CD4-positive, alpha-beta T cell treated with Interferon gamma for 1 hour (primary cell): ENCODE measurements at regions not wholly inside any gene's neighbourhood (a gene's known extent, or its start where the extent isn't known, plus 50 kb on each side); places are given as distances from the start of the nearest gene placed in this dataset.

Experiments
- DNase-seq: peaks from one replicate; pipeline ENCODE4 v3.0.0-alpha.2; 2020

GRCh38 chr5:88984040-88984439 is 101.1 kb upstream of the MEF2C start:
- no peak for DNase-seq

- no peak for DNase-seq
These were observed 96.7 kb upstream of the MEF2C start for GRCh38 chr5:88979726-88980125.

GRCh38 chr5:88979244-88979643 is 96.3 kb upstream of the MEF2C start:
- no peak for DNase-seq

GRCh38 chr5:88976914-88977313 is 93.9 kb upstream of the MEF2C start:
- DNase-seq: no peak

DNA sequence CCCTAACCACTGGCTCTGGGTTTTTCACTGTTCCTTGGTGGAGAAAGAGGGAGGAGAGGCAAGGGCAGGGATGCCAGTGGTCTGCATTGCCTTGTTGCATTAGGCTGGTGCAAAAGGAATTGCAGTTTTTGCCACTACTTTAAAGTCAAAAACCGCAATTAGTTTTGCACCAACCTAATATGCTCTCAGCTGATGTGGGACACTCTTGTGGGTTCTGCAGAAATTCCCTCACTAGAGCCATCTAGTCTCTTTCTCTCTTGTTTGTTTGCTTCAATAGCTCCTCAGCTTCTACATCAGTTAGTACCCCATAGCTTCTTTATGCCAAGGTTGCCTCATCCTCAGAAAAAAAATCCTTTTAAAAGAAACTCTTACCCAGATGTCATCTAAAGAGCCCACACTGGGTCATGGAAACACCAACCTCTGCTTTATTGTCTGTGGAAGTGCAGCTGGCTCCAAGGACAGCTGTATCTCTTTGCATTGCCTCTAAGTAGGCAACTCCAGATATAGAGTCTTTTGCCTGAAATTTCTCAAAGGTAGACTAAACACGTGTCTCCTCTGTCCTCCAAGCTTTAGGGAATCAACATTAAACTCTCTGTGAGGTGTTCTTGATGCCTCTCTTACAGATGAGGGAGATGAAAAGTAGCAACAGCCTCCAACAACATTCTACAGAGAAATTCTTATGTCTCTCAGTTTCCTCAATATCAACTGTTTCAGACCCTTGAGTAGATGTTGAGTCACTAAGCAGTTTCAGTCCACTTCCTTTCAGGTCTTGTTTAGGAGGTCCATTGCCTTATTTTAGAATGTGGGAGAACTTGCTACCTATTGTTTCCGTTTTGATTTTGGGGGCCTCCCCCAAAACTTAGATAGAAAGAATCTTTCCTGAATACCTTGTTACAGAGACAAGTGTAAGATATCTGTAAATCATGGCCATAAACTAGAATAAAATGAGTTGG is 84.9 kb upstream of the MEF2C start:
- no peak for DNase-seq

DNA sequence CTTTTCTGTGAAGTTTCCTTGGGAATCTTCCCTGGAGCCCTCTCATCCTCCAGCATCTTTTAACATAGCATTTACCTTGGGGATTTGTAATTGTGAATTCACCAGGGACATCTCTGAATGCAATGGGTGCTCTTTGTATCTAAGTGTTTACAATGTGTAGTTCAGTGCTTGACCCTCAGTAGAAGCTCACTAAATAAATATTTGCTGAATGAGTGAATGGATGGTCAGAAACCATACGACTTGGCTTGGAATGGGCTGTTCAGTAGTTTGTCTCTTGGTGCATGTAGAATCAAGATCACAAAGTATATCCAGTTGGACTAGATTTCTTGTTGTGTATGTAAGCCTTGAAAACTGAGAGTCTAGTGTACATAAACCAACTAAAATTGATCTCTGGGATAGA is 81.8 kb upstream of the MEF2C start:
- DNase-seq: no peak

DNA sequence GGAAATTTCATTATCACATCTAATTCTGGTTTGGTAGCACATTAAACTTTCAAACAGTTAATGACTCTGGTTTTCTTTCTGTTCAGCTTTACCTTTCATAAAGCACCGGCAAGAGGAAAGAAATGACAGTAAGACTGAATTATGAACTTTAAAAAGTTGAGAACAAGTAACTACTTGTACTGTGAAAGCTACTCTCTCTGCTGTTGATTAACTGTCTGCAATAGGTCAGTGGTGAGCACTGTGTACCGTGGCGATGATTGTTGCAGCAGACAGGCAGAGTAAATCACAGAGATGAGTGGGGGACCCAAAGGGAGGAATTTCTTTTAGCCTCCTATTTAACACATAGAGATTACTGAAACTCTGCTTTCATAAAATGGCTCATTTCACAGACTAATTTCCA is 74.0 kb upstream of the MEF2C start:
- no peak for DNase-seq

DNA sequence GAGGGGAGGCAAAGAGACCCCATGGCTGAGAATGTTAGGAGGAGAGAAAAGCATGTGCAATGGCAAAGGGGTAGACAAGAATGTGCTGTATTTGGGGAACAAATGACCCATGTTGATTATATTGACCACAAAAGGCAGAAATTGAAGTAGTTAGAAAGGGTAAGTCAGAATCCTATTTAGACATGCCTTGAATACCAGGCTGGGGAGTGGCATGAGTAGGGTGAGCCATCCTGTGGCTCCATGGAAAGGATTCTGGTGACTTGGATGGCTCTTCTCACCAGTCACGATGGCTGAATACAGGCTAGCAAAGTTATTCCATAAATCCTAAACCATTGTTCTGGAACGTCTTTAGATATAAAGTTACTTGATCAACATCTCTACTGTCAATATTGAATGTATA is 73.4 kb upstream of the MEF2C start:
- no peak for DNase-seq

DNA sequence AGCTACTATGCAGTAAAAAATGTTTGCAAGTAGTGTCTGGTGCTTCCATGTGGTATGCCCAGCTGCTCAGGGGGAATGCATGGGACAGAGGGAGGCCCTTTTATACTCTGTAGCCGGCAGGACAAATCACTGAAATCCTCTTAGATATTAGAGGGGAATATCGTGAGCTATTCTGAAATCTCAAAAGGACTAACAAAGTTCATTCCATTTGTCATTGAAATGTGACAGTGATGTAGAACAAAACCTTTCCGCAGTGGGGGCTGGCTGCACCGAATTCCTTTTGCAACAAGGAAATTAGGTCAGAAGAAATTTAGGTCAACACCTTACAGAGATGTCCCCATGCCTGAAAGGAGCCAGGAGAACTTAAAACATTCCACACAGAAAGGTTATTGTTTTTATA is 72.4 kb upstream of the MEF2C start:
- no peak for DNase-seq

GRCh38 chr5:88954511-88954910 is 71.5 kb upstream of the MEF2C start:
- no peak for DNase-seq

DNA sequence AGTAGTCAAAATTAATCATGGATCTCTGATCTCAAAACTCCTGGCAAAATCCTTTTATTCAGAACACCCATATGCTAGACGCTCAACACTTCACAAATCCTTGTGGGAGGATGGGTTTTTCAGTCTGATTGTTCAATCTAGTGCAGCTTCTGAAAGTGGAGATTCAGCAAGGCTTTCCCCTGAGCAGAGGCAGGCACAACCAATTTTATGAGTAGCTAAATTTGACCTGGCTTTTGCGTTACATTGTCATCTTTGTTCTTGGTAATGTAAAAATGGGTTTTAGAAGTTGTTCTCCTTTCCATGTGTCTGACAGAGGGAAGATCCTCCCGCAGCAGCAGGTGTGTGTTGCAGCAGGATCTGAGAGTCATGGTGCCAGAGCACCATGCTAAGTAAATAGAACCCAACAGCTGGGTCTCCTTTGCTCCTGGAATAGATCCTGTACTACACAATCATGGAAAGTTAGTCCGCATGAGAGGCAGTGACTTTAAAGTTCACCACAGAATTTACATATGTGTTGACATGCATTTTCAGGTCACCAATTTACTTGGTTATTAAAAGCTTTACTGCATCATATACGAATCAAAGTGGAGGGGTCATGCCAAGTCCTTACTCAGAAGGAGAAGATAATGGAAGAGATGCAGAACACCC is 70.1 kb upstream of the MEF2C start:
- DNase-seq: no peak

DNA sequence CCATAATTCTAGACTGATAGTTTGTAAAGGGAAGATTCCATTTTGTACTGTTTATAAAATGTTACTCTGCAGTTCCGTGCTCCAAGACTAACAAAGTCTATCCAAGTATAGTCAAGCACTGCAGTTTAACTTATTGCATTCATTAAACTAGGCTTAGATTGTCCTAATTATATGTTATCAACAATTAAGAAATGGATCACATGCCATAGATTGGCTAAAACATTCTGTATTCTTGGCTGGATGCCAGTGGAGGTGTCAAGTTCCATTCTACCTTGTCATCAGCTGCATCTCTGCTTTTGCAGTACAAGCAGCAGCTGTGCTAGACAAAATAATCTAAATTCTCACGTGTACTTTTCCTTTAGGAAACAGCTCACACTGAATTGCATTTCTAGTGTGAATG is 69.4 kb upstream of the MEF2C start:
- no peak for DNase-seq

DNA sequence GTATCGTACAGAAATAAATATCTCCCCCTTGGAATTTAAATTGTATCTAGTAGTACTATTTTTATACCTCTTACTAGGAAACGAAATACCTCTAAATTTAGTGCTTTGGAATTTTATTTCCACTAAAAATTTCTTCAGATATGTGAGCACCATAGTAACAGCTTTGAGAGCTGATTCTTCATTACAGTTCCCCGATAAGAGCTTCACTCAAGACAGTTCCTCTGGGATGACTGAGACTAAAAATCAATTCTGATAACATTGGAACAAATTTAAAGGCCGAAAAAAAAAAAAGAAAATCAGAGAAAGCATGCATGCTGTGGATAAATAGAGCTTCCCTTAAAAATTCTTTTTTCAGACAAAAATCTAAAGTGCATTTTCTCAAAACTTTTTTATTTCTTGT is 68.5 kb upstream of the MEF2C start:
- DNase-seq: no peak

DNA sequence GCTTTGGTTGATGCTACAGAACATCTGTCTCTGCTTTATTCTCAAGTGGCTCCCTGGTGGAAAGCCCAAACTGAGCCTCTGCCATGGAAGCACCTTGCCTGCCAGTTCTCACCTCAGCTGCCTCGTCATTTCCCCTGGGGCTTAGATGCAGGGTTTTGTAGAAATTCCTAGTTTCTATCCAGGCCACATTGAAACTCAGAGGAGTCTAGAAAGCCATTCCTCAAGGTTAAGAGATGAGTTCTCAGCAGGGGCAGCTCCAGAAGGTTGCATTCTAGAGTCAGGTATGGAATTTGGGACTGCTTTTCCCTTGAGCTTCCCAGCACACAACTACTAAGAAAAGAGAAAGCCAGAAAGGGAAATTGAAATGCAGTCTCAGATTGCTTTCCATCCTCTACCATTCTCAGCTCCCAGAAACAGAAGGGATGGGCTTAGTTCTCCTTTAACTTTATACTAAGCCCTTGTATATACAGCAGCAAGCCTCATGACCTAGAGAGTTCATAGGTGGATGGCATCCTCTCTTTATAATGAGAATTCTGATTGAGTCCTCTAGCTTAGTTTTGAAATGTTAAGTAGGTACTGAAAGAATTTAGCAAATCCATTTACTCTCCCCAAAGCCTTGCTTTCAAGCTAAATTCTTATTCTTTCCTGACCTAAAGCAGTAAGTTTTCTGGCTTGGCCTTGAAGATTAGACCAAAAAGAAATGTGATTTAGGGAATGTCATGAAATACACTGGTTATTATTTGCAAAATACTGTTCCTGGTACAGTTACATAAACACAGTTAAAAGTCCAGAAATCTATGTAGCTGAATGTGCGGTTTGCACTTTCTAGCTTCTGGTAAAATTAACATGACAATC is 66.0 kb upstream of the MEF2C start:
- no peak for DNase-seq

DNA sequence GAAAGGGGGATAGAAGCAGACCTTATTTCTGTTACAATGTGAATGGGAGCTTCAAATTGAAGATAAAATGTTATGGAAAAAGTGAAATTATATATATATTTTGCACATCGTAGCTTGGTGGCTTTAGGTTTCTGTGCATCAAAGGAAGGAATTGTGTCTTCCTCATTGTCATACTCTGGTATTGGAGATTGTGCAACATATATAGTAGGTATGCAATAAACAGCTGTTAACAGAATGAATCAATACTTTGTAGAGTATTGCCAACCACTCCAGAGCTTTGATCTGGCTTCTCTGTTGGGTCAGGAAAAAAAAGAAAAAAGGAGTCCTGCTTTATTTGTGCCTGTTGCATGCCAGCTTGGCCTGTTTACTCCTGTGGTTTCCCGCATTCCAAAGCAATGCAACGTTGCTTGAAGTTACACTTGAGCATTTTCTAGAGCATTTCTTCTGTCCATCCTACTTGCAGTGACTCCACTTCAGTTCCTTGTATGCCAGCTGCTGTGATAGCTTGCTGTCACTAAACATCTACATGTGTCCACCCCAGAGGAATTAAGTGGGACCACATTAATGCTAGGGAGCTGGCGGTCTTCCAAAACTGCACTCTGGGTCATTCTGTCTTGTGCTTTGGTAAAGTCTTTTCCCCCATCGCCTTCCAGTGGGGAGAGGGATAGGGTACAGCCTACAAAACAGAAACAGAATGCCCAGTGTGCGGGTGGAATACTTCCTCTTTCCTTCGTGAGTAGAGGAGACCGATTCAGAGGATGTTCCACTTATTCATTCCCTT is 62.0 kb upstream of the MEF2C start:
- no peak for DNase-seq

DNA sequence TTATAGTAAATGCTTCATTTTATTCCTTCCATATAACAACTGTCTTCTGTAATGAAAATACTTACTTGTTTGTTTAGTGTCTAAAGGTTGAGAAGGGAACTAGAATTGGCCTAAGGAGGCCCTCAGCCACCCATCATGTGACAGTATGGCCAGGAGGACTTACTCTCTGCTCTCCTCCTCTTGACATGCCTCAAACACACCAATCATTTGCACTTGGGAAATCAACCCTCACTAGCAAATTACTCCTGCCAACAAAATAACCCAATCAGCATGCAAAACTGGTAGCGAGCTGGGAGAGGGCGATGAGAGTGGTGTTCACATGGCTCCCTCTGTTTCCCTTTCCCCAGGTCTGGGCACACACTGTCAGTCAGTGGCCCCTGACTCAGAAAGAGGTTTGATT is 58.6 kb upstream of the MEF2C start:
- no peak for DNase-seq

- DNase-seq: no peak
These were observed 57.7 kb upstream of the MEF2C start for GRCh38 chr5:88940713-88941112.

- no peak for DNase-seq
These were observed 56.3 kb upstream of the MEF2C start for GRCh38 chr5:88939300-88939699.

- no peak for DNase-seq
These were observed 55.5 kb upstream of the MEF2C start for GRCh38 chr5:88938488-88938887.

DNA sequence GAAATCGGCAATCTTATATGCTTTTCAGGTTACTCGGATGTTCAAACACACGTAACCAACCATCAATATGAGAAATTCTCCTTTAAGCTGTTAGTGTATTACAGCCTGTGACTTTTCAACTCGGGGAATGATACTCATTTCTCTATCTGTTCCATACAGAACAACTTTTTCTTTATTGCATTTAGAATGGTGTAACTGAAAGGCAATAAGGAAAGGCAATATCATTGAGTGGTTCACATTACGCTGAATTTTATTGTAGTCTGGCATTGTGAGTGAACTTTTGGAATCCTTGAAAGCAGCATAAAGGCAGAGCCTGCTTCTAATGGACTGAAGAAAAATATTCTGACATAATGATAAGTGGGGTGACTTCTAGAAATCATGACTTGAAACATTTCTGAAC is 54.4 kb upstream of the MEF2C start:
- no peak for DNase-seq

DNA sequence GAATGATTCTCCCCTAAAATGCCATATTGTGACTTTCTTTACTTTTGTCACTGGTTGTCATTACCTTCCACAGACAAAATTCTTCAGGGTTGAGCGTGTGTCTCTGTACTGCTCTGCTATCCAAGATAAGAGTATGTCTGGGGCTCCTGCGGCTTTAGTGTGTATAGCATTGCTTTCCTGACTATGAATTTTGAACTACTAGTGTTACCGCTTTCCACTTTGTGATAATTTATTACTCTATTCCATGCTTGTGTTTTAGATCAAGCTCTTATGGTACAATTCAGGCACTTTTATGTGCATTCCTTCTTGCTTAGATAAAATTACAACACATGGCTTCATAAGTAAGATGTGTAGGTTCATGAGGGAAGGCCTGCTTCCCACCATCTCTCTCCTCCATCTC is 51.5 kb upstream of the MEF2C start:
- DNase-seq: no peak
